ENCODE measurements at regions not wholly inside any gene's neighbourhood (a gene's known extent, or its start where the extent isn't known, plus 50 kb on each side); places are given as distances from the start of the nearest gene placed in this dataset.
"Not testable (repeated sequence)": the region's sequence is repeated elsewhere in the genome, so short reads cannot be mapped to it uniquely, and the experiment has no call there.

GRCh38 chr1:232344186-232344585, 285.7 kb downstream of the SIPA1L2 start:
- in situ Hi-C loops (cut with MboI; ENCODE audit: low pct_unique_long_range_greater_than_20kb, low sequenced_read_pairs); DNase-seq: not testable (repeated sequence)

DNA sequence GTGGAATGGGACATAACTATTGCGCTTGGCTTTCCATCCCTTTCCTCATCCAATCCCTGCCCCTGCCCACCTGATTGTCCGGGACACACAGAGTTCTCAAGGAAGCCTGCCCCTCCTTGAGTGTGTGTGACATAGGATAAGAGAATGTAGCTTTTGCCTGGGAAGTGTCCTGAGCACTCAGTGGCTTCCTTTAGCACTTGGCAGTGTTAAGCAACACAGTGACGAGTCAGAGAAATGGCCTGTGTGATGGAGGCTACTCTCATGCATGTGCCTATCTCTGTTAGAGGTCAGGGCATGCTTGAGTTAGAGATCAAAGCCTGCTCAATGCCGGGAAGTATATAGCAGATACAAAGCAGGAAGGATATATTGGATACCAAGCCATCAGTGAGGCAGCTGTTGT, 289.5 kb downstream of the SIPA1L2 start:
- in situ Hi-C loops (cut with MboI; ENCODE audit: low pct_unique_long_range_greater_than_20kb, low sequenced_read_pairs), result no loop called here
- DNase-seq, result no peak

DNA sequence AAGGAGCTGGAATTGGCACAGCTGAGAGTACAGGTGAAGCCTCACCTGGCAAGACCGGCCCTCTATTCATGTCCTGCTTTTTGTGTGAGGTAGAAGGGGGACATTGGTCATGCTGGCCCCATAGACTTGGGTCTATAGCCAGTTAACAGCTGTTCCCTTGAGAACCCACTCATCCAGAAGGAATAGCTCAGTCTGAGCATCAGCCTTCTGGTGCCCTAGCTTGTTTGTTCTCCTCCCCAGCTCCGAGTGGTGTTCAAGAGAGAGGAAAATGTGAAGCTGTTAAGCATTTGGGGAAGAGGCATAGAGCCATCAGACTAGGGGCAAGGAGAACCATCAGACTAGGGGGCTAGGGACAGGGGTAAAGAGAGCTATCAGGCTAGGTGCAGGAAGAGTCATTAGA, 290.9 kb downstream of the SIPA1L2 start:
- DNase-seq, result no peak
- in situ Hi-C loops (cut with MboI; ENCODE audit: low pct_unique_long_range_greater_than_20kb, low sequenced_read_pairs), result no loop called here

GRCh38 chr1:232335741-232336293, 294.1 kb downstream of the SIPA1L2 start:
- in situ Hi-C loops (cut with MboI; ENCODE audit: low pct_unique_long_range_greater_than_20kb, low sequenced_read_pairs), result no loop called here
- no peak for DNase-seq

DNA sequence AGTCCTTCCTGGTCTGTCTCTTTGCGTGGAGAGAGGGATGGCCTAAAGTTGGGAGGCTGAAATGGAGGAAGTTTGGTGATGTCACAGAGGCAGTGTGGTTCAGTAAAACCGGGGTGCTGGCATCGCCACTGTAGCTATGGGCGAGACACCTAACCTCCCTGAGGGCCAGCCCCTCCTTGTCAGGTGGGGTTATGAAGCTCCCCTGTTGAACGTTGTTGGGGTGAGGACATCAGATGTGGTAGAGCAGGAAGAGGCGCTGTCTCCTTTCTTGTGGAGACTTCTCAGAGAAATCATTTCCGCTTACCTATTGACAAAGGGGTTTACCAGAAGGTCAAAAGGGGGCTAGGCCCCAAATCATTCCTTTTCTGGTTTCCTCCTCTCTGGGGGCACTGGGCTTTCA, 294.7 kb downstream of the SIPA1L2 start:
- no peak for DNase-seq
- in situ Hi-C loops (cut with MboI; ENCODE audit: low pct_unique_long_range_greater_than_20kb, low sequenced_read_pairs), result no loop called here

GRCh38 chr1:232334811-232335210, 295.1 kb downstream of the SIPA1L2 start:
- in situ Hi-C loops (cut with MboI; ENCODE audit: low pct_unique_long_range_greater_than_20kb, low sequenced_read_pairs), result no loop called here
- no peak for DNase-seq

DNA sequence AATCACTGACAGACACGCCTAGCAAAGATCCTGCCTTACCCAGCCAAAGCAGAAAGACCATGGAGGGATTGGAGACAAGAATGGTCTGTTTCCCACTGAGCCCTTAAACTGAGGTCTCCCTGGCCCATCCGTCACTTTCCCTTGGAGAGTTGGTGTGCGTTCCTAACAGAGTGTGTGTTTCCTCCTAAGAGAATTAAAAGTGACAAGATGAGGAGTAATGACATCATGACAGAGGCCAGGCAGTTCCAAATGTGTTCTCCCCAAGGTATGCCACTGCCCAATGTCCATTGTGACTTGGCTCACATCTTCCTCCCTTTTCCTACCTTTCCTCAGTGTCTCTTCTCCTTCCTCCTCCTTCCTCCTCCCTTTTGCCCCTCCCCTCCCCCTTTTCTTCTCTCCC, 295.7 kb downstream of the SIPA1L2 start:
- DNase-seq, result no peak

GRCh38 chr1:232333419-232333767, 296.5 kb downstream of the SIPA1L2 start:
- no peak for DNase-seq
- in situ Hi-C loops (cut with MboI; ENCODE audit: low pct_unique_long_range_greater_than_20kb, low sequenced_read_pairs), result no loop called here

More for the DNA sequence above, 295.7 kb downstream of the SIPA1L2 start:
- in situ Hi-C loops (cut with MboI; ENCODE audit: low pct_unique_long_range_greater_than_20kb, low sequenced_read_pairs), result no loop called here

GRCh38 chr1:232332710-232333418, 297.1 kb downstream of the SIPA1L2 start:
- DNase-seq; in situ Hi-C loops (cut with MboI; ENCODE audit: low pct_unique_long_range_greater_than_20kb, low sequenced_read_pairs): not testable (repeated sequence)

- in situ Hi-C loops (cut with MboI; ENCODE audit: low pct_unique_long_range_greater_than_20kb, low sequenced_read_pairs), result no loop called here
- DNase-seq, result no peak
Observed at GRCh38 chr1:232329103-232329813, 300.7 kb downstream of the SIPA1L2 start.

DNA sequence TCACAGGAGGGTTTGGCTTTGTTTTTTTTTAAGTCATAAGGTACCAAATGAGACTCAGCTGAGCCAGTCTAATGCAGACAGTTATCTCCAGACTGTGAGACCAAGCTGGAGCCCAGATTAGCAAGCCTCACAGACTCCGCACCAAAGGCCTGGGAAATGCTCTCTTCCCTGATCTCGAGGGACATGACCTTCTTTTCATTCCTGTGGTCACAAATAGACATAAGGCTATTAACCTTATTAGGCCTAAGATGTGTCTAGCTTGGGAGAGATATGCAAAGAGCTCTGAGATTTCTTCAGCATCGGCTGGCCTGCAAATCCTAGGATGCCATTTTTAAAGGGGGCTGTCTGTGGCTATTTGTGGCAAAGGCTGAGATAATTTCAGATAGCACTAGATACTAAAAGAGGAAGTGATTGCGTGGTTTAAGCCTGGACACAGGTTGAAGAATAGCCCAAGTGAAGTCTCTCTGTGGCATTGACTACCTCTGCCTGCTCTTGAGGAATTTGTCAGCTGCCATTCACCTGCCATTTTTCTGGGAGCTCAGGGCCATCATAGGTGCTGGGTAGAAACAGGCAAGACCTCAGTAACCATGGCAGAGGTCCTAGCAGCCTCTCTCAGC, 301.3 kb downstream of the SIPA1L2 start:
- no peak for DNase-seq
- in situ Hi-C loops (cut with MboI; ENCODE audit: low pct_unique_long_range_greater_than_20kb, low sequenced_read_pairs), result no loop called here

GRCh38 chr1:232327899-232328298, 302.0 kb downstream of the SIPA1L2 start:
- no peak for DNase-seq
- in situ Hi-C loops (cut with MboI; ENCODE audit: low pct_unique_long_range_greater_than_20kb, low sequenced_read_pairs), result no loop called here

DNA sequence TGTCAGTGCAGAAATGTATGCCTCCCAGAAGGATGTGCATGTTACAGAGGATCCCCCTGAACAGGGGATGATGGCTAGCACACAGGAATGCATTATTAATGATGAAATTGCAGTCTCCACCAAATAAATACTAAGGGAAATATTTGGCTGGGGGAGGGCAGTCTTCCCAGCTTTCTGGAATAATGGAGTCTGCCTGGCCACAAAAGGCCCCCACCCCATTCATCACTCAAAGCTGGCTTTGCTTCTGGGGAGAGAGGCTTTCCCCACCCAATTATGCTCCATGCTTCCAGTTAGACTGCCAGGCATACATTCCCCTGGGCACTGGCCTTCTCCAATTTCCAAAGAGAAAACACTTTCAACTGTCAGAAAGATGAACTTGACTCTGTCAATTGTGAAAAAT, 302.7 kb downstream of the SIPA1L2 start:
- in situ Hi-C loops (cut with MboI; ENCODE audit: low pct_unique_long_range_greater_than_20kb, low sequenced_read_pairs), result no loop called here
- no peak for DNase-seq

DNA sequence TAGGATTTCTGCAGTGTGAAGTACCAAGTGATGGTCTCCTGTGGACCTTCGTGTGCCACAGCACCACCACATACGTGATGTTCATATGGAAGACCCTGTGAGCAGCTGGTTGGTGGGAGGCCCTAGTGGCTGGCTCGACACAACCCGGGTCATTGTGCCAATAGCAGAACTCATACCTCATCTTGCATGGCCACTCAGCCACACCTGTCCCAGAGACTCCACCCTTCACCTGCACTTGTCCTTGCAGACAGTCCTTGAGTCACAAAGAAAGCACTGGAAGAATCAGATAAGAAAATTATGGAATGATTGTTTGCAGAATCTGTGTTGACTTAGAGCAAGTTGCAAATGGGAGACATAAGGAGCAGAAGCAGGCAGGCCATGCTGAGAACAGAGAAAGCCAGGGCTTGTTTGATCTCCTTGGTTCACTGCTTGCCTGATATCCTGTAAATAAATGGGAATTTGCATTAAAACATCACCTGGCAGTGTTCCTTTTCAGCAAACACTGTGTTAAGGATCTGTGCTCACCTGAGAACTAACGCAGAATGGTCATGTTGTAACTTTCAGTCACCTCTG, 307.7 kb downstream of the SIPA1L2 start:
- in situ Hi-C loops (cut with MboI; ENCODE audit: low pct_unique_long_range_greater_than_20kb, low sequenced_read_pairs), result no loop called here
- no peak for DNase-seq

GRCh38 chr1:232319518-232320210, 310.3 kb downstream of the SIPA1L2 start:
- no peak for DNase-seq
- in situ Hi-C loops (cut with MboI; ENCODE audit: low pct_unique_long_range_greater_than_20kb, low sequenced_read_pairs), result no loop called here

GRCh38 chr1:232319072-232319471, 310.9 kb downstream of the SIPA1L2 start:
- in situ Hi-C loops (cut with MboI; ENCODE audit: low pct_unique_long_range_greater_than_20kb, low sequenced_read_pairs), result no loop called here
- DNase-seq, result no peak

DNA sequence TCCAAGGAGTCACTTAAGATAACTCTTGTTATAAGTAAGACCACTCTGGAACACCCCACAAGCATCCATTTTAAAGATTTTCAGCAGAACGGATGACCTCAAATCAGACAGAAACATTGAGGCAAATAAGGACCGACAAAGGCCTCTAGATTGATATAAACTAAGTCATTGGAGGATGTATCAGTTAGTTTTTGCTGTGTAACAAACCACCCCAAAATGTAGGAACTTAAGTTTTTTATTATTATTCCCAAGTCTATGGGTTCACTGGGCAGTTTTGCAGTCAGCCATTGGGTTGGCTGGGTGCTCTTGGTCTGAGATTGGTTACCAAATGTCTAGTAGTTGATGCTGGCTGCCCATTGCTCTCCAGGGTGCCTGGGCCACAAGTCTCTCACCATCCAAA, 311.8 kb downstream of the SIPA1L2 start:
- no peak for DNase-seq
- in situ Hi-C loops (cut with MboI; ENCODE audit: low pct_unique_long_range_greater_than_20kb, low sequenced_read_pairs), result no loop called here

- DNase-seq, result no peak
- in situ Hi-C loops (cut with MboI; ENCODE audit: low pct_unique_long_range_greater_than_20kb, low sequenced_read_pairs), result no loop called here
Observed at GRCh38 chr1:232317350-232317749, 312.6 kb downstream of the SIPA1L2 start.

DNA sequence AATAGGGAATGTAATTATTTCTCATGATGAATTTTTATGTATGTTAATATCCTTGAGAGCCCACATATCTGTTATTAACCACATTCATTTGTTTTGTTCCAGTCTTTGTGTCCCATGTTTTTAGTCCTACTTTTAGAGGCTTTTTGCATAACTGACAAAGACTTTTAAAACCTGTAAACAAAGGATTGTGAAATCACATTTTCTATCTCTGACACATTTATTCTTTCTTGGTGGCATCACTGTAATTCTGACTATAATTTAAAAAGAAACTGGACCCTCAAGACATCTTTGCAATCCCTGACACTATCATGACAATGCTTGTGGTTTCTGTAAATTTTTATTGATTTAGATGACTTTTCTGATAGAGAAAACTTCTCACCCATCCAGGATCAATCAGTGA, 313.1 kb downstream of the SIPA1L2 start:
- DNase-seq, result no peak
- in situ Hi-C loops (cut with MboI; ENCODE audit: low pct_unique_long_range_greater_than_20kb, low sequenced_read_pairs), result no loop called here

Data from KBM-7 (cell line).